Retinal pigment epithelial cell (primary cell): ENCODE measurements at regions not wholly inside any gene's neighbourhood (a gene's known extent, or its start where the extent isn't known, plus 50 kb on each side); places are given as distances from the start of the nearest gene placed in this dataset.

Experiments used
- DNase-seq: peaks from one replicate; pipeline ENCODE4 v3.0.0-alpha.2; 2010; ENCODE audit warnings: low read depth
- H3K4me3 ChIP-seq: 2 replicates; pipeline ENCODE4 v1.5.1; 2011; ENCODE audit warnings: mild to moderate bottlenecking, low read length, control low read depth, moderate library complexity
- CTCF ChIP-seq: conservative IDR thresholded peaks from 2 replicates; pipeline ENCODE4 v1.5.1; 2011; ENCODE audit warnings: low read depth, low read length, control low read depth, inconsistent platforms

DNA sequence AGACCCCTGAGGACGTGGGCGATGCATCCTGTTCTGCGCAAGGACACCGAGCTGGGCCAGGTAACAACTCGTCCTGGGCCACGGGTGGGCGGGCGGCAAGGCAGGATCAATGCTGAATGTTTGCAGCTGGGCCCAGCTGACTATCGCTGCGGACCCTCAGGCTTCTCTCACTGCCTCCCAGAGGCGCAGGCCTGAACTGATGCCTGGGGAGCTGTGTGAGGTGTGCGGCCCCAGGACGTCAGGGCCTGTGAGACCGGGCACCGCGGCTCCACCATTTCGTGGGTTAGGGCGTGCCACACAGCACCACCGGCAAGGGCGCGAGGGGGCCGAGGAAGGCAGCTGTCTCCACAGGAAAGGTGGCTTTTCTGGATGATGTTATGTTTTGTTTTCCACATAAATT is 307.4 kb downstream of the NDUFA10 start:
- TF ChIP-seq CTCF = no peak
- no peak overlapping the region for H3K4me3 ChIP-seq
- no peak for DNase-seq

DNA sequence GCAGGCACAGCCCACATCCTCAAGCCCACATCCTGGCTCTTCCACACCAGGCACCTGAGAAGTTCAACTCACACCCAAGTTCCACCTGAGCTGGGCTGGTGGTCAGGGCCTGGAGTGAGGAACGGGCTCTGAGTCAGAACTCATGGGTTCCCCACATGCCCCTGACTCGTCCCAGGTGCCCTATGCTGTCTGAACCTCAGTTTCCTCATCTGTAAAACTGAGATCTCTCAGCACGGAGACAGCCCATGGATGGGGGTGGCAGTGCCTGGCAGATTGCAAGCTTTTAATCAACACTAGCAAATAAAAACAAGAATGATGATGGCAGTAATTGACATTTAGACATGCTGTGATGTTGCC is 307.8 kb downstream of the NDUFA10 start:
- TF ChIP-seq CTCF = no peak
- H3K4me3 ChIP-seq = no peak overlapping the region
- no peak for DNase-seq

- H3K4me3 ChIP-seq = no peak overlapping the region
- DNase-seq = no peak
- TF ChIP-seq CTCF = no peak
Observed at GRCh38 chr2:239716536-239717318, 308.4 kb downstream of the NDUFA10 start.

- TF ChIP-seq CTCF = no peak
- DNase-seq = no peak
- H3K4me3 ChIP-seq = no peak overlapping the region
Observed at GRCh38 chr2:239716009-239716408, 309.1 kb downstream of the NDUFA10 start.

- TF ChIP-seq CTCF = no peak
- no peak overlapping the region for H3K4me3 ChIP-seq
- DNase-seq = no peak
Observed at GRCh38 chr2:239715606-239716005, 309.5 kb downstream of the NDUFA10 start.

- TF ChIP-seq CTCF = no peak
- no peak overlapping the region for H3K4me3 ChIP-seq
- DNase-seq = no peak
Observed at GRCh38 chr2:239715202-239715601, 309.9 kb downstream of the NDUFA10 start.

GRCh38 chr2:239714116-239714515 is 311.0 kb downstream of the NDUFA10 start:
- TF ChIP-seq CTCF = no peak
- no peak overlapping the region for H3K4me3 ChIP-seq
- DNase-seq = no peak
